GM10266 (cell line): ENCODE measurements at regions not wholly inside any gene's neighbourhood (a gene's known extent, or its start where the extent isn't known, plus 50 kb on each side); places are given as distances from the start of the nearest gene placed in this dataset.

Experiments
- DNase-seq: peaks from one replicate; pipeline ENCODE4 v3.0.0; 2012; ENCODE audit errors: extremely low spot score
- CTCF ChIP-seq: IDR thresholded peaks from 2 replicates; pipeline ENCODE4 v1.5.1; 2012; ENCODE audit warnings: mild to moderate bottlenecking, low read depth; ENCODE audit not compliant: control insufficient read depth, insufficient read depth; ENCODE audit errors: missing control alignments

GRCh38 chr17:79176792-79177601, 102.4 kb downstream of the ENGASE start:
- no peak for DNase-seq
- TF ChIP-seq CTCF = no peak

GRCh38 chr17:79174905-79175856, 100.6 kb downstream of the ENGASE start:
- no peak for TF ChIP-seq CTCF
- DNase-seq = no peak

- no peak for DNase-seq
- no peak for TF ChIP-seq CTCF
These were observed 99.7 kb downstream of the ENGASE start for GRCh38 chr17:79174193-79174765.

- DNase-seq = no peak
- TF ChIP-seq CTCF = no peak
These were observed 96.6 kb downstream of the ENGASE start for GRCh38 chr17:79171188-79171587.

GRCh38 chr17:79169861-79170260, 95.2 kb downstream of the ENGASE start:
- no peak for TF ChIP-seq CTCF
- no peak for DNase-seq

- TF ChIP-seq CTCF = no peak
- no peak for DNase-seq
These were observed 94.7 kb downstream of the ENGASE start for GRCh38 chr17:79169366-79169765.

GRCh38 chr17:79168486-79169055, 93.9 kb downstream of the ENGASE start:
- no peak for DNase-seq
- no peak for TF ChIP-seq CTCF
